T-helper 1 cell (primary cell): ENCODE measurements at regions not wholly inside any gene's neighbourhood (a gene's known extent, or its start where the extent isn't known, plus 50 kb on each side); places are given as distances from the start of the nearest gene placed in this dataset.
"Not testable (repeated sequence)": the region's sequence is repeated elsewhere in the genome, so short reads cannot be mapped to it uniquely, and the experiment has no call there.

Experiments
- DNase-seq, 5 donors: peaks; one replicate each; pipeline ENCODE4 v3.0.0-alpha.2; 2012 to 2020

DNA sequence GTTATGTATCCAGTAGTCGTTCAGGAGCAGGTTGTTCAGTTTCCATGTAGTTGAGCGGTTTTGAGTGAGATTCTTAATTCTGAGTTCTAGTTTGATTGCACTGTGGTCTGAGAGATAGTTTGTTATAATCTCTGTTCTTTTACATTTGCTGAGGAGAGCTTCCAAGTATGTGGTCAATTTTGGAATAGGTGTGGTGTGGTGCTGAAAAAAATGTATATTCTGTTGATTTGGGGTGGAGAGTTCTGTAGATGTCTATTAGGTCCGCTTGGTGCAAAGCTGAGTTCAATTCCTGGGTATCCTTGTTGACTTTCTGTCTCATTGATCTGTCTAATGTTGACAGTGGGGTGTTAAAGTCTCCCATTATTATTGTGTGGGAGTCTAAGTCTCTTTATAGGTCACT lies 68.6 kb upstream of the IZUMO1R start:
- not testable (repeated sequence) for DNase-seq

DNA sequence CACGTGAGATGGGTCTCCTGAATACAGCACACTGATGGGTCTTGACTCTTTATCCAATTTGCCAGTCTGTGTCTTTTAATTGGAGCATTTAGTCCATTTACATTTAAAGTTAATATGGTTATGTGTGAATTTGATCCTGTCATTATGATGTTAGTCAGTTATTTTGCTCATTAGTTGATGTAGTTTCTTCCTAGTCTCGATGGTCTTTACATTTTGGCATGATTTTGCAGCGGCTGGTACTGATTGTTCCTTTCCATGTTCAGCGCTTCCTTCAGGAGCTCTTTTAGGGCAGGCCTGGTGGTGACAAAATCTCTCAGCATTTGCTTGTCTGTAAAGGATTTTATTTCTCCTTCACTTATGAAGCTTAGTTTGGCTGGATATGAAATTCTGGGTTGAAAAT lies 68.0 kb upstream of the IZUMO1R start:
- not testable (repeated sequence) for DNase-seq

DNA sequence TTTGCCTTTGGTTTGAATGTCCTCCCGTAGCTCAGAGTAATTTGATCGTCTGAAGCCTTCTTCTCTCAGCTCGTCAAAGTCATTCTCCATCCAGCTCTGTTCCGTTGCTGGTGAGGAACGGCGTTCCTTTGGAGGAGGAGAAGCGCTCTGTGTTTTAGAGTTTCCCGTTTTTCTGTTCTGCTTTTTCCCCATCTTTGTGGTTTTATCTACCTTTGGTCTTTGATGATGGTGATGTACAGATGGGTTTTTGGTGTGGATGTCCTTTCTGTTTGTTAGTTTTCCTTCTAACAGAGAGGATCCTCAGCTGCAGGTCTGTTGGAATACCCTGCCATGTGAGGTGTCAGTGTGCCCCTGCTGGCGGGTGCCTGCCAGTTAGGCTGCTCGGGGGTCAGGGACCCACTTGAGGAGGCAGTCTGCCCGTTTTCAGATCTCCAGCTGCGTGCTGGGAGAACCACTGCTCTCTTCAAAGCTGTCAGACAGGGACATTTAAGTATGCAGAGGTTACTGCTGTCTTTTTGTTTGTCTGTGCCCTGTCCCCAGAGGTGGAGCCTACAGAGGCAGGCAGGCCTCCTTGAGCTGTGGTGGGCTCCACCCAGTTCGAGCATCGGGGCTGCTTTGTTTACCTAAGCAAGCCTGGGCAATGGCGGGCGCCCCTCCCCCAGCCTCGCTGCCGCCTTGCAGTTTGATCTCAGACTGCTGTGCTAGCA lies 66.8 kb upstream of the IZUMO1R start:
- peak in 3 of 5 donors; percentile 4 to 15 (median 10) for DNase-seq

DNA sequence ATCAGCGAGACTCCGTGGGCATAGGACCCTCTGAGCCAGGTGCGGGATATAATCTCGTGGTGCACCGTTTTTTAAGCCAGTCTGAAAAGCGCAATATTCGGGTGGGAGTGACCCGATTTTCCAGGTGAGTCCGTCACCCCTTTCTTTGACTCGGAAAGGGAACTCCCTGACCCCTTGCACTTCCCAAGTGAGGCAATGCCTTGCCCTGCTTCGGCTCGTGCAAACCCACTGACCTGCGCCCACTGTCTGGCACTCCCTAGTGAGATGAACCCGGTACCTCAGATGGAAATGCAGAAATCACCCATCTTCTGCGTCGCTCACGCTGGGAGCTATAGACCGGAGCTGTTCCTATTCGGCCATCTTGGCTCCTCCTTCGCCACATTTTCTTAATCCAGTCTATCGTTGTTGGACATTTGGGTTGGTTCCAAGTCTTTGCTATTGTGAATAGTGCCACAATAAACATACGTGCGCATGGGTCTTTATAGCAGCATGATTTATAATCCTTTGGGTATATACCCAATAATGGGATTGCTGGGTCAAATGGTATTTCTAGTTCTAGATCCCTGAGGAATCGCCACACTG lies 66.1 kb upstream of the IZUMO1R start:
- DNase-seq: peak in 2 of 5 donors; percentile 12 to 25

DNA sequence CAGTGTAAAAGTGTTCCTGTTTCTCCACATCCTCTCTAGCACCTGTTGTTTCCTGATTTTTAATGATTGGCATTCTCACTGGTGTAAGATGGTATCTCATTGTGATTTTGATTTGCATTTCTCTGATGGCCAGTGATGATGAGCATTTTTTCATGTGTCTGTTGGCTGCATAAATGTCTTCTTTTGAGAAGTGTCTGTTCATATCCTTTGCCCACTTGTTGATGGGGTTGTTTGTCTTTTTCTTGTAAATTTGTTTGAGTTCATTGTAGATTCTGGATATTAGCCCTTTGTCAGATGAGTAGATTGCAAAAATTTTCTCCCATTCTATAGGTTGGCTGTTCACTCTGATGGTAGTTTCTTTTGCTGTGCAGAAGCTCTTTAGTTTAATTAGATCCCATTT lies 65.6 kb upstream of the IZUMO1R start:
- not testable (repeated sequence) for DNase-seq

DNA sequence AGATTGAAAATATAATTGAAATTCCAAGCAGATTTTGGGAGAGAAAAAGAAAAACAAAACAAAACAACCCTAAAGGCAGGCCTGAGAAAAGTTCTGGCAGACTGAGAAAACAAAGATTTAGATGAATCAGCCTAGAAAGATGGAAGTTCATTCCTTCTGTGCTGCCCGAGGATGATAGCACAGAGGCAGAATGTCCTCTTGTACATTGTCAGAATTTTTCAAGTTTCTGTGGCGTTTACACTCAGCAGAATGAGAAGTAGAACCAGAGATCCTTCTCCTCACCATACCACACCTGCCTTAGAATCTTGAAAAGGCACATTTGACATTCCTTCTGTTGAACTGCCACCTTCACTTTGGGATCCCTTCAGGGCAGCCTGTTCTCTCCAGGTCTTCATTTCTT lies 62.5 kb upstream of the IZUMO1R start:
- DNase-seq: no peak

DNA sequence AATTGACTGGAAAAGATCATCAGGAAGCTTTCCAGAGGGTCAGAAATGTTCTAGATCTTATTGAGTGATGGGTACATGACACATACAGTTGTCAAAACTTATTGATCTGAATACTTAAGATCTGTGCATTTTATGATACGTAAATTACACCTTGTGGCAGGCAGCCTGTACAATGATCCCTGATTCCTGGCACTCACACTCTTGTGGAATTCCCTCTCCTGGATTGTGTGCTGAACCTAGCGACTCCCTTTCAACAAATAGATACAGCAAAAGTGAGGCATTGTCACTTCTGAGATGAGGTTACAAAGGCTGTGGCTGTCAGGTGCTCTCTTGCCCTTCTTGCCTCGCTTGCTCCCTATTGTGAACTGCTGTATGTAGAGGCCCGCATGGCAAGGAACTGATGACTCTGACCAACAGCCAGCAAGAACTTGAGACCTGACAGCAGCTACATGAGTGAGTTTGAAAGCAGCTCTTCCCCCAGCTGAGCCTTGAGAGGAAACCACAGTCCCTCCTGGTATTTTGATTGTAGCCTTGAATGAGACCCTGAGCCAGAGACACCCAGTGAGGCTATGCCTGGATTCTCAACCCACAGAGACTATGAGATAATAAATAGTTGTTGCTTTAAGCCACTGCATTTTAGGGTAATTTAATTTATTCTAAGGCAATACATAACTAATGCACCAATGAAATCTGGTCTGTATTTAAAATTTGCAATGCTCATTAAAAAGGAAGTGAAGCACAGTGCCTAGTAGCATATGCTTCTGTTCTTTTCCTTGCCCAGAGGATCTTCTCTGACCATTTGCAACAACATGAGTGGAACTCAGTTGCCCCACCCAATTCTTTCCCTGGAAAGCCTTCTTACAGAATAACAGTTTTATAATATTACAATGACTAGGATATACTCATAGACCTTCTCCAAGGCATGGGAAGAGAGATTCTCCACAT lies 60.5 kb upstream of the IZUMO1R start:
- DNase-seq: no peak

DNA sequence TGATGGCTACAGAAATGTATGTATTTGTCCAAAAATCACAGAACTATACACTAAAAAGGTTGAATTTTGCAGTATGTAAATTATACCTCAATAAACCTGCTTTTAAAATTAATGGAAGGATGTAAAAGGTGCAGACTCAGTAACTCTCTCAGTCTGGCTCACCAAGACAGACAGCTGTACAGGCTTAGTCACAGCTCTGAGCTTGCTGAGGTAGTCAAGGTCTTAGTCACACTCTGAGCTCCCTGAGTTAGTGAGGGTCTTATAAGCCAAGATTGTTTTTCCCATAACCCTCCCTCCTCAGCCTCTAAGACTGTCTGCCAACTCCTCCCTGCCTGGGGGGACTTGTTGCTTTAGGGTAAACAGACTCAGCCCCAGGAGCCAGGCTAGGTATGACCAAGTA lies 59.3 kb upstream of the IZUMO1R start:
- no peak for DNase-seq

DNA sequence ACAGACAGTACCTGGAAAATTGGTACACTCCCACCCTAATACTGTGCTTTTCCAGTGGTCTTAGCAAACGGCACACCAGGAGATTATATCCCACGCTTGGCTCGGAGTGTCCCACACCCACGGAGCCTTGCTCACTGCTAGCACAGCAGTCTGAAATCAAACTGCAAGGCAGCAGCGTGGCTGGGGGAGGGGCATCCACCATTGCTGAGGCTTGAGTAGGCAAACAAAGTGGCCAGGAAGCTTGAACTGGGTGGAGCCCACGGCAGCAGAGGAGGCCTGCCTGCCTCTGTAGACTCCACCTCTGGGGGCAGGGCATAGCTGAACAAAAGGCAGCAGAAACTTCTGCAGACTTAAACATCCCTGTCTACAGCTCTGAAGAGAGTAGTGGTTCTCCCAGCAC lies 56.1 kb upstream of the IZUMO1R start:
- DNase-seq: not testable (repeated sequence)

DNA sequence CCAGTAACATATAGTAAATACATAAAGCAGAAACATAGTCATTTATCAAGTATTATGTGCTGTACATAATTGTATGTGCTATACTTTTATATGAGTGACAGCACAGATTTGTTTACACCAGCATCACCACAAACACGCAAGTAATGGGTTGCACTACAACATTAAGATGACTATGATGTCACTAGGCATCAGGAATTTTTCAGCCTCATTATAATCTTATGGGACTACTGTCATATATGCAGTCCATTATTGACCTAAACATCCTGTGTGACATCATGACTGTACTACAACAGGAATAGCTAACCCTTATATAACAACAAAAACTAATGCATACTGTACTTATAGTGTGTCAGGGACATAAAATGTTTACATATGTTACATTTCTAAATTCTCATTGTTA lies 50.2 kb upstream of the IZUMO1R start:
- no peak for DNase-seq
